CD4-positive, alpha-beta memory T cell (primary cell): ENCODE measurements at regions not wholly inside any gene's neighbourhood (a gene's known extent, or its start where the extent isn't known, plus 50 kb on each side); places are given as distances from the start of the nearest gene placed in this dataset.
"Not testable (repeated sequence)": the region's sequence is repeated elsewhere in the genome, so short reads cannot be mapped to it uniquely, and the experiment has no call there.

Source experiments
- CTCF ChIA-PET: fragments of 350-600 bp; sonication (Branson Sonifier 250); formaldehyde crosslinking; loops from one replicate; lab custom pipeline; 2021; ENCODE audit warnings: inconsistent platforms; ENCODE audit not compliant: partially characterized antibody; lab: Charles Lee
- POLR2A ChIA-PET: fragments of 350-600 bp; sonication (Branson Sonifier 250); formaldehyde crosslinking; loops from one replicate; lab custom pipeline; 2021; ENCODE audit not compliant: partially characterized antibody; lab: Charles Lee
- DNase-seq, 5 donors: peaks; one replicate each; pipeline versions ENCODE4 v3.0.0 to v3.0.0-alpha.2; 2020 to 2022; ENCODE audit warnings: mixed read lengths in 1 of 5
- H3K27ac ChIP-seq: one replicate; pipeline ENCODE4 v1.7.0; 2013; ENCODE audit warnings: low read depth, low read length
- H3K27me3 ChIP-seq: 2 replicates; pipeline ENCODE4 v1.7.0; 2013; ENCODE audit warnings: mild to moderate bottlenecking, low read length, moderate library complexity; ENCODE audit not compliant: insufficient read depth
- H3K36me3 ChIP-seq: 2 replicates; pipeline ENCODE4 v1.7.0; 2013; ENCODE audit warnings: mild to moderate bottlenecking, low read length, moderate library complexity; ENCODE audit not compliant: insufficient read depth
- H3K4me1 ChIP-seq: 2 replicates; pipeline ENCODE4 v1.7.0; 2013; ENCODE audit warnings: mild to moderate bottlenecking, low read length, moderate library complexity; ENCODE audit not compliant: insufficient read depth
- H3K4me3 ChIP-seq, 2 donors: one replicate each; pipeline ENCODE4 v1.7.0; 2013; ENCODE audit warnings: low read length in 2 of 2, mild to moderate bottlenecking in 1 of 2
- H3K9me3 ChIP-seq, 2 donors: one replicate each; pipeline ENCODE4 v1.7.0; 2013; ENCODE audit warnings: low read length in 2 of 2, control low read depth in 1 of 2; ENCODE audit not compliant: control insufficient read depth in 1 of 2
- H3K27ac Mint-ChIP-seq, 7 donors: one replicate each; pipeline ENCODE4 v1.8.0; 2020 to 2021; ENCODE audit warnings: mixed read lengths in 7 of 7, mild to moderate bottlenecking in 6 of 7, inconsistent platforms in 3 of 7, moderate library complexity in 3 of 7
- H3K27me3 Mint-ChIP-seq, 2 donors: one replicate each; pipeline ENCODE4 v1.8.0; 2020 to 2021; ENCODE audit warnings: mixed read lengths in 2 of 2
- H3K36me3 Mint-ChIP-seq, 2 donors: one replicate each; pipeline ENCODE4 v1.8.0; 2020 to 2021; ENCODE audit warnings: mixed read lengths in 2 of 2, inconsistent platforms in 1 of 2, mild to moderate bottlenecking in 1 of 2
- H3K4me1 Mint-ChIP-seq, 4 donors: one replicate each; pipeline ENCODE4 v1.8.0; 2020 to 2021; ENCODE audit warnings: mixed read lengths in 4 of 4, mild to moderate bottlenecking in 1 of 4
- H3K4me3 Mint-ChIP-seq, 8 donors: one replicate each; pipeline ENCODE4 v1.8.0; 2020 to 2021; ENCODE audit warnings: mixed read lengths in 8 of 8, mild to moderate bottlenecking in 7 of 8, moderate library complexity in 6 of 8, inconsistent platforms in 3 of 8
- H3K9me3 Mint-ChIP-seq, 8 donors: one replicate each; pipeline ENCODE4 v1.8.0; 2020 to 2021; ENCODE audit warnings: mixed read lengths in 8 of 8, mild to moderate bottlenecking in 5 of 8, inconsistent platforms in 3 of 8, moderate library complexity in 1 of 8
- intact Hi-C: fragments of 100-400 bp; cut with micrococcal nuclease; formaldehyde crosslinking; loops from one replicate; pipeline ENCODE4 v1.15.1; 2023

- intact Hi-C loops, result no loop called here
- ChIA-PET POLR2A (no interaction called here), CTCF (no interaction called here)
- Histone ChIP-seq H3K36me3 (no peaks in the 10 kb centered on the region), H3K9me3 (no peaks in the 10 kb centered on the region), H3K27me3 (no peaks in the 10 kb centered on the region), H3K4me3 (no peak overlapping the region), H3K4me1 (peaks cover 31% of the 10 kb centered on the region), H3K27ac (no peak overlapping the region)
- Mint-ChIP-seq H3K27me3 (no peaks in the 10 kb centered on the region), H3K4me3 (peak overlapping the region in 6 of 8 donors; percentile 9 to 59 (median 46)), H3K36me3 (no peaks in the 10 kb centered on the region), H3K27ac (peak overlapping the region; percentile 9 to 86 (median 54)), H3K9me3 (peaks cover 0 to 5% (median 0%) of the 10 kb centered on the region in 8 donors), H3K4me1 (peaks cover 35 to 61% (median 42%) of the 10 kb centered on the region in 4 donors)
- no peak for DNase-seq
Observed at GRCh38 chr1:232574889-232575762, 54.8 kb downstream of the SIPA1L2 start.

GRCh38 chr1:232574077-232574476 is 55.9 kb downstream of the SIPA1L2 start:
- peaks cover 0 to 6% (median 0%) of the 10 kb centered on the region in 8 donors for H3K9me3 Mint-ChIP-seq
- H3K27me3 Mint-ChIP-seq, result no peaks in the 10 kb centered on the region

GRCh38 chr1:232571523-232571922 is 58.4 kb downstream of the SIPA1L2 start:
- Histone ChIP-seq H3K4me3 (no peak overlapping the region), H3K4me1 (peaks cover 6% of the 10 kb centered on the region), H3K9me3 (no peaks in the 10 kb centered on the region), H3K27ac (no peak overlapping the region), H3K27me3 (no peaks in the 10 kb centered on the region), H3K36me3 (no peaks in the 10 kb centered on the region)
- Mint-ChIP-seq H3K36me3 (no peaks in the 10 kb centered on the region), H3K9me3 (peaks cover 0 to 4% (median 0%) of the 10 kb centered on the region in 8 donors), H3K27me3 (no peaks in the 10 kb centered on the region), H3K27ac (no peak overlapping the region), H3K4me1 (peaks cover 18 to 38% (median 23%) of the 10 kb centered on the region in 4 donors), H3K4me3 (no peak overlapping the region)
- POLR2A ChIA-PET, result no interaction called here
- CTCF ChIA-PET, result no interaction called here
- intact Hi-C loops, result no loop called here
- DNase-seq, result no peak

More at GRCh38 chr1:232574077-232574476, 55.9 kb downstream of the SIPA1L2 start:
- Mint-ChIP-seq H3K4me3 (no peak overlapping the region), H3K27ac (no peak overlapping the region), H3K36me3 (no peaks in the 10 kb centered on the region), H3K4me1 (peaks cover 25 to 51% (median 31%) of the 10 kb centered on the region in 4 donors)
- intact Hi-C loops, result no loop called here
- ChIA-PET POLR2A (no interaction called here), CTCF (no interaction called here)
- no peak for DNase-seq
- H3K4me3 ChIP-seq, result no peak overlapping the region
- H3K27me3 ChIP-seq, result no peaks in the 10 kb centered on the region
- H3K27ac ChIP-seq, result no peak overlapping the region
- H3K4me1 ChIP-seq, result peaks cover 20% of the 10 kb centered on the region
- no peaks in the 10 kb centered on the region for H3K9me3 ChIP-seq
- H3K36me3 ChIP-seq, result no peaks in the 10 kb centered on the region

GRCh38 chr1:232570007-232570406 is 59.9 kb downstream of the SIPA1L2 start:
- Mint-ChIP-seq H3K4me1 (peaks cover 8 to 25% (median 12%) of the 10 kb centered on the region in 4 donors), H3K36me3 (no peaks in the 10 kb centered on the region), H3K9me3 (peaks cover 0 to 4% (median 0%) of the 10 kb centered on the region in 8 donors), H3K27me3 (no peaks in the 10 kb centered on the region), H3K27ac (no peak overlapping the region), H3K4me3 (no peak overlapping the region)
- intact Hi-C loops, result no loop called here
- CTCF ChIA-PET, result no interaction called here
- Histone ChIP-seq H3K9me3 (no peaks in the 10 kb centered on the region), H3K27me3 (no peaks in the 10 kb centered on the region), H3K27ac (no peak overlapping the region), H3K4me3 (no peak overlapping the region), H3K4me1 (peaks cover 6% of the 10 kb centered on the region), H3K36me3 (no peaks in the 10 kb centered on the region)
- DNase-seq, result no peak
- POLR2A ChIA-PET, result interaction anchor here (0.6 kb wide), 1 partner anchor 8 kb away, joined by 3 read pairs; no protein-coding TSS in a partner anchor

GRCh38 chr1:232569554-232569921 is 60.4 kb downstream of the SIPA1L2 start:
- H3K4me1 Mint-ChIP-seq, result peaks cover 6 to 22% (median 11%) of the 10 kb centered on the region in 4 donors
- H3K9me3 ChIP-seq, H3K27me3 ChIP-seq, intact Hi-C loops, CTCF ChIA-PET, H3K4me3 ChIP-seq, H3K9me3 Mint-ChIP-seq, H3K36me3 ChIP-seq, DNase-seq, H3K36me3 Mint-ChIP-seq, H3K4me3 Mint-ChIP-seq, H3K27ac ChIP-seq, H3K4me1 ChIP-seq, H3K27me3 Mint-ChIP-seq, H3K27ac Mint-ChIP-seq: not testable (repeated sequence)
- POLR2A ChIA-PET, result interaction anchor here (0.6 kb wide), 1 partner anchor 9 kb away, joined by 3 read pairs; no protein-coding TSS in a partner anchor

- Histone ChIP-seq H3K27me3 (no peaks in the 10 kb centered on the region), H3K4me3 (no peak overlapping the region), H3K9me3 (no peaks in the 10 kb centered on the region), H3K36me3 (no peaks in the 10 kb centered on the region), H3K4me1 (peaks cover 6% of the 10 kb centered on the region), H3K27ac (no peak overlapping the region)
- H3K9me3 Mint-ChIP-seq, result peaks cover 0 to 4% (median 0%) of the 10 kb centered on the region in 8 donors
- peaks cover 6 to 22% (median 11%) of the 10 kb centered on the region in 4 donors for H3K4me1 Mint-ChIP-seq
- no peaks in the 10 kb centered on the region for H3K36me3 Mint-ChIP-seq
- intact Hi-C loops, result no loop called here
- no peak overlapping the region for H3K27ac Mint-ChIP-seq
- no peak for DNase-seq
- peak overlapping the region in 1 of 8 donors; percentile 22 for H3K4me3 Mint-ChIP-seq
- CTCF ChIA-PET, result interaction anchor here (1.3 to 2.2 kb wide), 2 partner anchors 8 to 10 kb away, joined by 3 to 5 read pairs; no protein-coding TSS in a partner anchor
- POLR2A ChIA-PET, result interaction anchor here (0.6 to 1.4 kb wide), 2 partner anchors 9 to 58 kb away, joined by 3 read pairs; no protein-coding TSS in a partner anchor
- H3K27me3 Mint-ChIP-seq, result no peaks in the 10 kb centered on the region
Observed at GRCh38 chr1:232568906-232569553, 60.9 kb downstream of the SIPA1L2 start.
